ENCODE measurements at regions not wholly inside any gene's neighbourhood (a gene's known extent, or its start where the extent isn't known, plus 50 kb on each side); places are given as distances from the start of the nearest gene placed in this dataset.

- TF ChIP-seq ATF6 (CRISPR knock-in tag; IDR thresholded peaks at IDR 0.05) = no peak
- TF ChIP-seq, protein P1, sequence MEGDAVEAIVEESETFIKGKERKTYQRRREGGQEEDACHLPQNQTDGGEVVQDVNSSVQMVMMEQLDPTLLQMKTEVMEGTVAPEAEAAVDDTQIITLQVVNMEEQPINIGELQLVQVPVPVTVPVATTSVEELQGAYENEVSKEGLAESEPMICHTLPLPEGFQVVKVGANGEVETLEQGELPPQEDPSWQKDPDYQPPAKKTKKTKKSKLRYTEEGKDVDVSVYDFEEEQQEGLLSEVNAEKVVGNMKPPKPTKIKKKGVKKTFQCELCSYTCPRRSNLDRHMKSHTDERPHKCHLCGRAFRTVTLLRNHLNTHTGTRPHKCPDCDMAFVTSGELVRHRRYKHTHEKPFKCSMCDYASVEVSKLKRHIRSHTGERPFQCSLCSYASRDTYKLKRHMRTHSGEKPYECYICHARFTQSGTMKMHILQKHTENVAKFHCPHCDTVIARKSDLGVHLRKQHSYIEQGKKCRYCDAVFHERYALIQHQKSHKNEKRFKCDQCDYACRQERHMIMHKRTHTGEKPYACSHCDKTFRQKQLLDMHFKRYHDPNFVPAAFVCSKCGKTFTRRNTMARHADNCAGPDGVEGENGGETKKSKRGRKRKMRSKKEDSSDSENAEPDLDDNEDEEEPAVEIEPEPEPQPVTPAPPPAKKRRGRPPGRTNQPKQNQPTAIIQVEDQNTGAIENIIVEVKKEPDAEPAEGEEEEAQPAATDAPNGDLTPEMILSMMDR (IDR thresholded peaks at IDR 0.05) = no peak
- TF ChIP-seq E2F4 (CRISPR knock-in tag; IDR thresholded peaks at IDR 0.05; ENCODE audit: borderline replicate concordance, low read depth) = no peak
- TF ChIP-seq ZNF219 (CRISPR knock-in tag; IDR thresholded peaks at IDR 0.05; ENCODE audit: borderline replicate concordance) = no peak
Observed at GRCh38 chr6:50198245-50198644, 148.5 kb upstream of the DEFB112 start (continued).

GRCh38 chr6:50202766-50203165 lies 153.0 kb upstream of the DEFB112 start:
- POLR2A ChIA-PET = no interaction called here
- Mint-ChIP-seq H3K4me3 (no peak overlapping the region), H3K27me3 (ENCODE audit: low read depth) (peaks cover 2% of the 10 kb centered on the region; the same call in 1 of the 2 replicates), H3K36me3 (no peaks in the 10 kb centered on the region), H3K4me1 (peaks cover 9% of the 10 kb centered on the region), H3K9me3 (no peaks in the 10 kb centered on the region), H3K27ac (no peak overlapping the region)
- DNase-seq (ENCODE audit: low spot score) = no peak
- TF ChIP-seq NR3C1 (CRISPR knock-in tag; conservative IDR thresholded peaks at IDR 0.05; ENCODE audit: low read depth) (no peak), AFF4 (CRISPR knock-in tag; IDR thresholded peaks at IDR 0.05; ENCODE audit: borderline replicate concordance) (no peak), IRF2 (CRISPR knock-in tag; IDR thresholded peaks at IDR 0.05; ENCODE audit: borderline replicate concordance, low read depth) (no peak), ESRRA (CRISPR knock-in tag; IDR thresholded peaks at IDR 0.05; ENCODE audit: borderline replicate concordance) (no peak), ERG (CRISPR knock-in tag; IDR thresholded peaks at IDR 0.05) (no peak), ZNF232 (CRISPR knock-in tag; IDR thresholded peaks at IDR 0.05) (no peak), RORB (CRISPR knock-in tag; IDR thresholded peaks at IDR 0.05) (no peak), ZNF263 (CRISPR knock-in tag; IDR thresholded peaks at IDR 0.05; ENCODE audit: low read depth) (no peak), ZNF671 (CRISPR knock-in tag; IDR thresholded peaks at IDR 0.05) (no peak), ZNF121 (CRISPR knock-in tag; IDR thresholded peaks at IDR 0.05) (no peak), TP53 (CRISPR knock-in tag; IDR thresholded peaks at IDR 0.05) (no peak), NFATC4 (CRISPR knock-in tag; IDR thresholded peaks at IDR 0.05) (no peak), SOX15 (CRISPR knock-in tag; IDR thresholded peaks at IDR 0.05) (no peak), IRF1 (CRISPR knock-in tag; IDR thresholded peaks at IDR 0.05) (no peak), ZNF532 (CRISPR knock-in tag; IDR thresholded peaks at IDR 0.05; ENCODE audit: borderline replicate concordance) (no peak), ZNF219 (CRISPR knock-in tag; IDR thresholded peaks at IDR 0.05; ENCODE audit: borderline replicate concordance) (no peak)
- TF ChIP-seq, protein P2, sequence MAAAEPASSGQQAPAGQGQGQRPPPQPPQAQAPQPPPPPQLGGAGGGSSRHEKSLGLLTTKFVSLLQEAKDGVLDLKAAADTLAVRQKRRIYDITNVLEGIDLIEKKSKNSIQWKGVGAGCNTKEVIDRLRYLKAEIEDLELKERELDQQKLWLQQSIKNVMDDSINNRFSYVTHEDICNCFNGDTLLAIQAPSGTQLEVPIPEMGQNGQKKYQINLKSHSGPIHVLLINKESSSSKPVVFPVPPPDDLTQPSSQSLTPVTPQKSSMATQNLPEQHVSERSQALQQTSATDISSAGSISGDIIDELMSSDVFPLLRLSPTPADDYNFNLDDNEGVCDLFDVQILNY (CRISPR knock-in tag; IDR thresholded peaks at IDR 0.05) = no peak
- ATAC-seq = no peak
- CTCF ChIA-PET = no interaction called here

Measured in WTC11 (cell line).